Right lobe of liver (tissue), 6 donors: ENCODE measurements at regions not wholly inside any gene's neighbourhood (a gene's known extent, or its start where the extent isn't known, plus 50 kb on each side); places are given as distances from the start of the nearest gene placed in this dataset.

Source experiments
- ATAC-seq, 4 donors: fragments of 200-7000 bp; cut with Tn5 transposase; one replicate each; pipeline ENCODE4 v1.9.1; 2020; ENCODE audit warnings: mild to moderate bottlenecking in 4 of 4, moderate library complexity in 4 of 4
- DNase-seq, 3 donors: peaks; one replicate each; pipeline ENCODE4 v3.0.0-alpha.2; 2020
- H3K27ac ChIP-seq, 3 donors: fragments of 200-600 bp; one replicate each; pipeline ENCODE4 v1.8.0; 2022
- H3K27me3 ChIP-seq, 2 donors: fragments of 200-600 bp; one replicate each; pipeline ENCODE4 v1.8.0; 2022
- H3K36me3 ChIP-seq, 4 donors: fragments of 200-600 bp; sonication (generic) in 1 of 4; one replicate each; pipeline versions ENCODE4 v1.5.1 to v1.8.0; 2017 to 2022; ENCODE audit warnings: control low read depth in 1 of 4
- H3K4me1 ChIP-seq, 4 donors: fragments of 200-600 bp; sonication (generic) in 1 of 4; one replicate each; pipeline versions ENCODE4 v1.5.1 to v1.8.0; 2017 to 2022; ENCODE audit warnings: control low read depth in 1 of 4
- H3K4me3 ChIP-seq, 3 donors: fragments of 200-600 bp; one replicate each; pipeline ENCODE4 v1.8.0; 2022
- H3K9me3 ChIP-seq, 4 donors: fragments of 200-600 bp; sonication (generic) in 1 of 4; one replicate each; pipeline versions ENCODE4 v1.5.1 to v1.8.0; 2017 to 2022; ENCODE audit warnings: control low read depth in 1 of 4
- POLR2A ChIP-seq: fragments of 450-650 bp; IDR thresholded peaks from one replicate; pipeline ENCODE4 v1.6.1; 2017; ENCODE audit warnings: antibody characterized with exemption, mild to moderate bottlenecking
- WGBS: methylation state at CpG from one replicate; pipeline ENCODE4 v1.1.6; 2018; ENCODE audit warnings: low coverage, low lambda C conversion rate; ENCODE audit not compliant: insufficient coverage; ENCODE audit errors: missing lambda C conversion rate; 5-methylcytosine and 5-hydroxymethylcytosine counted together
- intact Hi-C, 2 donors: fragments of 100-400 bp; cut with DNase I; formaldehyde crosslinking; loops; one replicate each; pipeline versions ENCODE4 v1.11.2 to v1.14.1; 2022
- TF ChIP-seq, protein P1 (sequence below), 4 donors: fragments of 200-600 bp in 3 of 4; fragments of 450-650 bp in 1 of 4; IDR thresholded peaks; one replicate each; pipeline versions ENCODE4 v1.5.1 to v1.8.0; 2016 to 2022; ENCODE audit warnings: antibody characterized with exemption in 4 of 4, mild to moderate bottlenecking in 2 of 4
- donor health status: DM: no; HTN: yes; CAD: no.
- donor health status: DM: no; HTN: no; CAD: no.
- donor health status: DM: no; HTN: no; CAD: no.
- donor health status: DM: no; HTN: yes; CAD: no.
- donor health status: DM: no; HTN: yes; CAD: no.

DNA sequence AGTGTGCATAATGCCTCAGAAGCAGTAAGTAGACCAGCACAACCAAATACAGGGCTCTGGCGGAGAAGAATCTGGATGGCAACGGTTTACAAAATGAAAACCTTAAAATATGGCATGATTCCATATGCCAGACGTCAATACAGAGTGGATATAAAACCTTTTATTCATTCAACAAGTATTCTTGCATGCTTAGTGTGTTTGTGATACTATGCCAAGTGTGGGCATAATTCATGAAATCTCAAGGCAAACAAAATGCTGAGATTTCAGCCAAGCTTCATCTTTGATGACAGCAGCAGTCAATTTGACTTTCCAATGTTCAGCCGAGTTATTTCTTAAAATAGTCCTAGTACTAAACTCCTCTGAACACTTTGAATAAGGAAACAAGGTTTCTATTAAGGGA lies 119.4 kb downstream of the CD24 start:
- Histone ChIP-seq H3K4me3 (no peak overlapping the region), H3K27ac (no peak overlapping the region), H3K27me3 (no peaks in the 10 kb centered on the region), H3K4me1 (no peaks in the 10 kb centered on the region), H3K36me3 (no peaks in the 10 kb centered on the region), H3K9me3 (no peaks in the 10 kb centered on the region)
- WGBS: 93% methylated on average over 4 of the region's 4 CpGs
- intact Hi-C loops: no loop called here
- TF ChIP-seq POLR2A: no peak
- TF ChIP-seq, protein P1, sequence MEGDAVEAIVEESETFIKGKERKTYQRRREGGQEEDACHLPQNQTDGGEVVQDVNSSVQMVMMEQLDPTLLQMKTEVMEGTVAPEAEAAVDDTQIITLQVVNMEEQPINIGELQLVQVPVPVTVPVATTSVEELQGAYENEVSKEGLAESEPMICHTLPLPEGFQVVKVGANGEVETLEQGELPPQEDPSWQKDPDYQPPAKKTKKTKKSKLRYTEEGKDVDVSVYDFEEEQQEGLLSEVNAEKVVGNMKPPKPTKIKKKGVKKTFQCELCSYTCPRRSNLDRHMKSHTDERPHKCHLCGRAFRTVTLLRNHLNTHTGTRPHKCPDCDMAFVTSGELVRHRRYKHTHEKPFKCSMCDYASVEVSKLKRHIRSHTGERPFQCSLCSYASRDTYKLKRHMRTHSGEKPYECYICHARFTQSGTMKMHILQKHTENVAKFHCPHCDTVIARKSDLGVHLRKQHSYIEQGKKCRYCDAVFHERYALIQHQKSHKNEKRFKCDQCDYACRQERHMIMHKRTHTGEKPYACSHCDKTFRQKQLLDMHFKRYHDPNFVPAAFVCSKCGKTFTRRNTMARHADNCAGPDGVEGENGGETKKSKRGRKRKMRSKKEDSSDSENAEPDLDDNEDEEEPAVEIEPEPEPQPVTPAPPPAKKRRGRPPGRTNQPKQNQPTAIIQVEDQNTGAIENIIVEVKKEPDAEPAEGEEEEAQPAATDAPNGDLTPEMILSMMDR (IDR thresholded peaks at IDR 0.05): no peak
- DNase-seq: no peak
- no peak for ATAC-seq

DNA sequence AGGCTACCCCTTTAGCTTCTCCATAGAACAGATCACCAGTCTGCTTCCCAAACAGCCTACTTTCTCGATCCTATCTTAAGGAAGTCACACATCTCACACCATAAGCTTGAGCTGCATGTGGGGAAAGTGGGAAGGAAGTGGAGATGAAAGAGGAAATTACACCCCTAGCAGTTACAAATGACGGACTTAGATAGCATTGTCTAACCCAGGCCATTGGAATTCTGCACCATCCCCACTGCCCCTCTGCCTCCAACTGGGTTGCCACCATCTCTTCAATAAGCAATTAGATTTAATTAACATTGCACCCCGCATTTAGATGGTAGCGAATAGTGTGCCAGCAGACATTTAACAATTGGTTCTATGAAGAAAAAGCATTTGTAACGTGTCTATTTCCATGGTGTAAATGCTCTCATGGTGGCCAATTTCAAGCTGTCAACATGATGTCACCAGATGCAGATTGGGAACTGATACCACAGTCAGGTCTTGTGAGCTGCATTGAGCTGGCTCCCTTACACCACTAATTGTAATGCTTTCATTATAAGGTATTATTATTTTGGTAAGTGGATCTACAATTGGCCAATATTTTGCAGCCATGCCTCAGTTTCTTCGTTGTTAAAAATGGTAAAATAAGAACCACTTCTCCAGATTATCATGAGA lies 124.7 kb downstream of the CD24 start:
- Histone ChIP-seq H3K27me3 (no peaks in the 10 kb centered on the region), H3K4me1 (no peaks in the 10 kb centered on the region), H3K27ac (no peak overlapping the region), H3K9me3 (no peaks in the 10 kb centered on the region), H3K36me3 (no peaks in the 10 kb centered on the region), H3K4me3 (no peak overlapping the region)
- ATAC-seq: no peak
- 62% methylated on average over 6 of the region's 6 CpGs for WGBS
- no peak for DNase-seq
- intact Hi-C loops: no loop called here
- TF ChIP-seq POLR2A: no peak
- TF ChIP-seq, protein P1 (IDR thresholded peaks at IDR 0.05): no peak

DNA sequence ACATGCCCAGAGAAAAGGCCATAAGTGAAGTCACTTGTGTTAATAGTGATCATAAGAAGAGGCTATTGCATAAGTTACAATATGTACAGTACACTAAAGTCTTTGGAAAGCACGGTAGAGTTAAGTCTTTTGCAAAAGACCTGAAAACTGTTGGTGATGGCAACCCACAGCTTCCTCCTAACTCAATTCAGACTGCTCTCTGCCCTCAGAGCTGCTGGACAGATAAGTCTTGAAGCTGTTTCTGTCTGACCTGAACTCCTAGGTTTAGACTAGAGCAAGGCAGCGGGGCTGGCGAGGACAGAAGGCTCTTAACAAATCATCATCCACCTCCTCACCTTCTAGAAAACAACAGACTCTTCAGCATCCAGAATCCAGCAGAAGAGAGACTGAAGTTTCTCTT lies 125.4 kb downstream of the CD24 start:
- H3K36me3 ChIP-seq: no peaks in the 10 kb centered on the region
- 89% methylated on average over 3 of the region's 3 CpGs for WGBS
- no peak overlapping the region for H3K27ac ChIP-seq
- H3K9me3 ChIP-seq: no peaks in the 10 kb centered on the region
- DNase-seq (no peak), ATAC-seq (no peak)
- H3K27me3 ChIP-seq: no peaks in the 10 kb centered on the region
- TF ChIP-seq, protein P1 (IDR thresholded peaks at IDR 0.05): no peak
- no peak for TF ChIP-seq POLR2A
- intact Hi-C loops: no loop called here
- H3K4me1 ChIP-seq: no peaks in the 10 kb centered on the region
- H3K4me3 ChIP-seq: no peak overlapping the region

DNA sequence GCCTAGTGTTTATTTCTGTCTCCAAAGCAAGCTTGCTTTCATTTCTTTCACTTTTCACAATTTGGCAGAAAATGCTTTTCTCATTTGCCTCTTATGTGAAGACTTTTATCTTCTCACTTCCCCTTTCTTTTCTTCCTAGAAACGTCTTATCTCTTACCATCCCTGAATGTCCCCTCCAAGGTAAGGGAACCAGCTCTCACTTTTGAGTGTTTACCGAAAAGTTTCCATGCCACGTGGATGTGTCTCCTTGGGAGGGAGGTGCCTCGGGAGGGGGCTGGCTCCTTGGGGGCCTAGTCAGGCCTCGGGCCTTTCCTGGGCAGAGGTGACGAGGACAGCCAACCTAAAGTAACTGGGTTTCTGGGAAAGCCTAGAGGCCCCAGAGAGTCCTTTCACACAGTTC lies 127.4 kb downstream of the CD24 start:
- Histone ChIP-seq H3K27ac (no peak overlapping the region), H3K4me3 (no peak overlapping the region), H3K27me3 (no peaks in the 10 kb centered on the region), H3K4me1 (no peaks in the 10 kb centered on the region), H3K36me3 (no peaks in the 10 kb centered on the region), H3K9me3 (no peaks in the 10 kb centered on the region)
- intact Hi-C loops: no loop called here
- ATAC-seq (no peak), DNase-seq (no peak)
- TF ChIP-seq, protein P1 (IDR thresholded peaks at IDR 0.05): no peak
- no peak for TF ChIP-seq POLR2A
- WGBS: 72% methylated on average over 5 of the region's 6 CpGs

DNA sequence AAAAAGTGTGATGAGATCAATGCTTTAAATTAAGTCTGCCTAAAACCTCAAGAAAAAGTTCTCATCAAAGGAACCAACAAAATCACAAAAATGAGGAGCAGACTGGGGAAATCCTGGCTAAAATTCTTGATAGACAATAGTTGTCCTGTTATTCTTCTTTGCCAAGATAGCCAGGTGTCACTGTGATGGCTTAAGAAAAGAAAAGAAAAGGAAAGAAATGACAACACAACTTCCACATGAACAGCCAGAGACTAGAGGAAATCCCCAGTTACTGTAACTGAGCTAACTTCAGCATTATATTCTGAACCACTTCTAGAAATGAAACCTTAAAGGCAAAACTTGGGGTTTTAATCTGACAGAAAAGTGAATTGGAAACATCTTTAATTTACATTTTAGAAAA lies 129.6 kb downstream of the CD24 start:
- no peak for ATAC-seq
- intact Hi-C loops: no loop called here
- H3K9me3 ChIP-seq: no peaks in the 10 kb centered on the region

More for the DNA sequence above, 129.6 kb downstream of the CD24 start:
- no peaks in the 10 kb centered on the region for H3K36me3 ChIP-seq
- H3K4me1 ChIP-seq: no peaks in the 10 kb centered on the region
- no peak overlapping the region for H3K27ac ChIP-seq
- no peaks in the 10 kb centered on the region for H3K27me3 ChIP-seq
- no peak overlapping the region for H3K4me3 ChIP-seq
- no peak for DNase-seq
- TF ChIP-seq, protein P1 (IDR thresholded peaks at IDR 0.05): no peak
- no peak for TF ChIP-seq POLR2A
